ENCODE measurements at regions not wholly inside any gene's neighbourhood (a gene's known extent, or its start where the extent isn't known, plus 50 kb on each side); places are given as distances from the start of the nearest gene placed in this dataset.

DNA sequence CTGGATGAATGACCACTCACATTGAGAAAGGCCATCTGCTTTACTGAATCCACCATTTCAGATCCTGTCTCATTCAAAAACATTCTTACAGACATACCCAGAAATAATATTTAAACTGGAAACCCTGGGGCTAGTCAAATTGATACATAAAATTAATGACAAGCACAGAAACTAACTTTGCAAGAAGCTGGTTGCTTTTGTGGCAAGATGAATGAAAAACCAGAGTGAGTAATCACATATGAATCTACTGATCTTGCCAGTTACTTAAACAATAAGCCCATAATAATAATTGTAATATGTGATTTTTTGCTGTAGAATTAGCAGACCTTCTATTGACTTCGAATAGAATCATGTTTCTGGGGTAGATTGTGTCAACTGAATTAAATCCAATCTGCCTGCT, 235.1 kb downstream of the PPARGC1A start:
- no peak for DNase-seq

GRCh38 chr4:23648854-23649596, 240.8 kb downstream of the PPARGC1A start:
- DNase-seq = no peak

DNA sequence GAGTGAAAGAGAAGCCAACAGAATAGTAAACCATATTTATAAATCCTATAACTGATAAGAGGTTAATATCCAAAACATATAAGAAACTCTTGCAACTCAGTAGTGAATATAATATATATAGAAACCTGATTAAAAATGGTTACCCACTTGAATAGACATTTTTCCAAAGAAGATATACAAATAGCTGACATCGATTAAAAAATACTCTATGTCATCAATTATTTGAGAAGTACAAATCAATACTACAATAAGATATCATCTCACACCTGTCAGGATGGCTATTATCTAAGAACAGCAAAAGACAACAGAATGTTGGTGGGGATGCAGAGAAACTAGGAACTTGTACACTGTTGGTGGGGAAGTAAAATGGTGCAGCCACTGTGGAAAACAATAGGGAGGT, 254.4 kb downstream of the PPARGC1A start:
- DNase-seq = no peak

DNA sequence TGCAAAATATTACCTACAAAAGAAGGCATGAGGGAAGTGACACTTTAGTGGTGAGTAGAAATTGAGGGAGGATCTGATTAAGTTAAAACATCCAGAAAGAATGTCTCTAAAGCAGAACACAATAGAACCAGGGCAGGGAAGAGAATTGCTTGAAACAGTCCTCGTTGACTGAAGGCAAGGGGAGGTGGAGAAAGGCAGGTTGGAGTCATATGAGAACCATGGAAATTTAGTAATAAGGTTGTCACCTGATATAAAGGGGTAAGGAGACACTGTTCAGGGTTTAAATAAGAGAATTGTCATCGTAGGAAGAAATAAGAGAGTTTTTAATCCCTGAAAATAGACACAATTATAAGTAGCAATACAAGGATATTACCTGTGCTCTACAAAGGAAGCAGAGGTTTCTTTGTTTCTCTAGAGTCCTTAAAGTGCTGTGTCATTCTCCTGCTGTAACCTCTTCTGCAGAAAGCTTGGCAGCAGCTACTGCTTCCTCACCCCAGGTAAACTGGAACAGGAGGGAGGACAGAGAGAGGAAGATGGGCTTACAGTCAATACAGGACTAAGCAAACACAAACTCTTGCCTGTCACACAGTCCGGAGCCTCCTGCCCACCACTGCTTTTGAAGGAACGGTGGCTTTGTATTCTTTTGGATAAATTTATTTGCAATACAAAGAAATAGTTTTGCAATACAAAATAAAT, 258.4 kb downstream of the PPARGC1A start:
- DNase-seq = no peak

- no peak for DNase-seq
These were observed 259.7 kb downstream of the PPARGC1A start for GRCh38 chr4:23630110-23630509.

GRCh38 chr4:23629421-23629820, 260.4 kb downstream of the PPARGC1A start:
- DNase-seq = no peak

DNA sequence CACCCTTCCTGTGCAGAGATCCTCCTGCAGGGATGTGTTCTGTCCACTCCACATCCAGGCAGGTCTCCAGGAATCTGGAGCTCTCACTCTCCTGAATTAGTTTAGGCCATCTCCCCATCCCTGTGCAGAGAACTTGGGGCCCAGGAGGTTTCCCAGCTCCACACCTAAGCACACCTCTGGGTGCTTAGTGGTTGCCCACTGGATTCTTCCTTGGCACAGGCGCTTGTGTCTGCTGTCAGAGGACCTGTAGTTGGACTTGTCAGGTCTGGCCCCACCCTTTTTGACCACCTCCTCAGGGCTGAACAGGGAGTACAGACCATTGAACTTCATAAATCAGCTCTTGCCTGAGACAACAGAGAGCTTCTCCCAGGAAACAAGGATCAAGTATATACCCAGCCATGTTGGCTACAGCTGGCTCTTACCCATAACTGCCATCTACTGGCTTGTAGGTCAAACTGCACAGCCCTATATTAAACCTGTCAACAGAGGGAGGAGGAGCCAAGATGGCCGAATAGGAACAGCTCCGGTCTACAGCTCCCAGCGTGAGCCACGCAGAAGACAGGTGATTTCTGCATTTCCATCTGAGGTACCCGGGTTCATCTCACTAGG, 275.5 kb downstream of the PPARGC1A start:
- DNase-seq = no peak

DNA sequence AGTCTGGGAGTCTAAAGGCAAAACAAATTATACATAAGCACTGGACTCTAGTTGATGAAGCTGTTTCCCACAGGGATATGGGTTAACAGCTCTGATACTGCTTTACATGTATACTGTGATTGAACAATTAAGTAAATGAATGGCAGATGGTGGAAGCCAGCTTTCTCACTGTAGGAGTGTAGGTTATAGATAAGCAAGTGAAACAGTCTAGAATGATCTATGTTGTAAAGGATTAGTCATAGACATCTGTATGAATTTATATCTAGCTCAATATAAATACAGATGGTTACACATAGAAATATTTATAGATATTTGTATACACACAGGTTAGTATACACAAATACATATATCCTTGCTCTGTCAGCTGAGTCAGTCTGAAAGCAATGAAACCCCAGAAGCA, 276.1 kb downstream of the PPARGC1A start:
- no peak for DNase-seq

DNA sequence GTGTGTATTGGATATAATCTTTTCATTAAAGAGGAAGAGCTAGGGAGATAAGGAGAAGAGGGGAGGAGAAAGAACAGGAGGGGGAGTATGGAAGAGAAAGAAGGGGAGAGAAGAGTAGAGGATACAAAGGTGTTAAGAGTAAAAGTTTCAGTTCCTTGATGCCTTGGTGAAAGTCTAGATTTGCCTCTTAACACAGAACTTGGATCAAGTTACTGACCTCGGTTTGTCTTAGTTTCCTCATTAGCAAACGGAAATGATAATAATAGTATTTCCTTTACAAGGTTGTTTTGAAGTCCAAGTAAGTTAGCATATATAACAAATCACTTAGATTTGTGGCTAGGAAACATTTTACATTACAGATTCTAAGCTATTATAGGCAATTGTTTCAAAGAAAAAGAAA, 287.1 kb downstream of the PPARGC1A start:
- DNase-seq = no peak

DNA sequence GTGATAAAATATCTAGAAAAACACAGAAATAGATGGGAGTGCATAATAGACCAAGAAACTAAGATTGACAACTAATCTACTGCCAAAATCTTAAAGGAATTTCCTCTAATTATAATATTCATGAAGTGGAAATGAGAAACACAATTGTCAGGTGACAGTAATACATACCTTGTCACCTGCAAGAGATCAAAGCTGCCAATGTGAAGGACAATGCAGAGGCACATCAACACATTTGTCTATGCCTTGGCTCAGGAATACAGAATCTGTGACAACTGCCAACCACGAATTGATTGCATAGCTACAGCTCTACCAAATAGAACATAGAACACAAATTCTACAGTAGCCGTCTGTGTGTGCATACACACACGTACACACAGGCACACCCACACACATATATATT, 295.7 kb downstream of the PPARGC1A start:
- DNase-seq = no peak

GRCh38 chr4:23590431-23590830, 299.4 kb downstream of the PPARGC1A start:
- no peak for DNase-seq

DNA sequence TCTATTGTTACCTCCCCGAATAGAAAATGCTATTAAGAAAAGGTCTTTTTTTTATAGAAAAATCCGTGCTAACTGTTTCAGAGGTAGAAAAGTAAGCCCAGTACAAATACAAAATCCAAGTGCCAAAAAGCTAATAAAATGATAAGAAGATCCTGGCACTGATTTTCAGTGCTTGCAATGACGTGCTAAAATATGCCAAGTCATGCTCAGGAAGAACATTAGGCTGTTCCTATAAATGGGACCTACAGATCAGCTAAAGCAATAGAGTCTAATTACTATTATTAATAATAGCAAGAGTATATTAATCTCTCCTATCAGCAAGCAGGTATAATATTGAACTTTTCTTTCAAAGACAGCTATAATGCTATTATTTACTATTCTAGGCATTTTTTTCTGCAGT, 305.8 kb downstream of the PPARGC1A start:
- DNase-seq = no peak

- DNase-seq = no peak
These were observed 307.2 kb downstream of the PPARGC1A start for GRCh38 chr4:23582671-23583070.

DNA sequence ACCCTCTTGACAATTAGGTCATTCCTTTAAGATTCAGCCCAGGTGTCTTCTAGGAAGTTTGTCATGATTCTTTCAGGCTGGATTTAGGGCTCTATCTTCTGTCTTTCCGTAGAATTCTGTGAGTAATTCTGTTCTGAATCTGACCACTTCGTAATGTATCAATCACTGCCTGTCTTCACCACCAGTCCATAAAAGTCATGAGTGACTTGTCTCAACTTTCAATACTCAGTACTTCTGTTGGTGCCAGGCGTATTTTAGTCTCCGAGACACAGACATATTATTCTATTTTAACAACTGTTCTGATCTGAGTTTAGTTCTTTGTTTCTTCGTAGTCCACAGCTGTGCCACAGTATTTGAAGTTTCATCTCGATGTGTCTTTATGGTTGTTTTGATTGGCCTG, 310.7 kb downstream of the PPARGC1A start:
- no peak for DNase-seq

- DNase-seq = no peak
These were observed 312.4 kb downstream of the PPARGC1A start for GRCh38 chr4:23577398-23577797.

- DNase-seq = no peak
These were observed 317.5 kb downstream of the PPARGC1A start for GRCh38 chr4:23572382-23572781.

DNA sequence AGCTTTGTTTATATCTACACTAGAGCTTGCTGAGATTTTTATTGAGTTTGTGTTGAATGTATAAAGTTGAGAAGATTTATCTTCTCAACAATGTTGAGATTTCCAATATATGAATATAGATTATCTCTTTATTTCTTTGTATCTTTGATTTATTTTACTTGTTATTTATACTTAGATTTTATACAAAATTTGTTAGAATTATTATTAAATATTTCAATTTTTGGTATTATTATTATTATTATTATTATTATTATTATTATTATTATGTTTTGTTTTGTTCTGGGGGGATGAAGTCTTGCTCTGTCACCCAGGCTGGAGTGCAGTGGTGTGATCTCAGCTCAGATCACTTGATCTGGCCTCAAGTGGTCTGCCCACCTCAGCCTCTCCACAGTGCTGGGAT, 322.5 kb downstream of the PPARGC1A start:
- no peak for DNase-seq

DNA sequence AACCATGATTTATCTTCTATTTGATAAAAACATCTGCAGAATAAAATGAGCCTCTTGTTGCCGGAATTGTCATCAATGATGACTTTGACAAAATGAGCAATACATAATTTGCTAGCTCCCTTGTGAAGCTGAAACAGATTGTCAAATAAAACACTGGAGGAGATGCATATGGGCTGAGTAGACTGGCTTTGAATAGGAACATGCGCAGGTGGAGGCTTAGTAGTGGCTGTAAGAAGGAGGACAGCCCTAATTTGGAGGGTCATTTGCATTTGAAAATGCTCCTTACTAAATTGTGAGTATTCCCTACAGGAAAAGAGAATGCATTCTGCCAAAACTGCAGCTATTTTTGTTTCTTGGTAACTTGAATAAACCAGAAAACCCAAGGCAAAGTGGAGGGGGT, 329.1 kb downstream of the PPARGC1A start:
- no peak for DNase-seq

- DNase-seq = no peak
These were observed 331.7 kb downstream of the PPARGC1A start for GRCh38 chr4:23558101-23558500.

DNA sequence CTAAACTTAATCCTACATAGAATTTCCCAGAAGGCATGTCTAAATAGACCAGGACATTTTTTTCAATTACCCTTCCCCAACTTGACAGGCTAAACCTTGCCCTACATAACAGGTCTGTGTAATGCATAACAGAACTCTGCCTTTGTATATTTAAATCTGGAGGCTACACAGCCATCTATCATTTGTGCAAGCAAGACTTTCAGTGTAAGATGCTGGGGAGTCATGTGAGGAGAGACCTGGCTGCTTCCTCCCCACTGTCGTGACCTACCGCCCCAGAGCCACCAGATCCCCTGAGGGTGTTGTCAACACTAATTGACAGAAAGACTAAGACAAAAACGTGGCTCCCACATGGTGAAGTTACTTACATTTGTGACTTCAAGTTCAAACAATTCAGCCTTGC, 342.2 kb downstream of the PPARGC1A start:
- DNase-seq = no peak

GRCh38 chr4:23547096-23547495, 342.8 kb downstream of the PPARGC1A start:
- no peak for DNase-seq

DNA sequence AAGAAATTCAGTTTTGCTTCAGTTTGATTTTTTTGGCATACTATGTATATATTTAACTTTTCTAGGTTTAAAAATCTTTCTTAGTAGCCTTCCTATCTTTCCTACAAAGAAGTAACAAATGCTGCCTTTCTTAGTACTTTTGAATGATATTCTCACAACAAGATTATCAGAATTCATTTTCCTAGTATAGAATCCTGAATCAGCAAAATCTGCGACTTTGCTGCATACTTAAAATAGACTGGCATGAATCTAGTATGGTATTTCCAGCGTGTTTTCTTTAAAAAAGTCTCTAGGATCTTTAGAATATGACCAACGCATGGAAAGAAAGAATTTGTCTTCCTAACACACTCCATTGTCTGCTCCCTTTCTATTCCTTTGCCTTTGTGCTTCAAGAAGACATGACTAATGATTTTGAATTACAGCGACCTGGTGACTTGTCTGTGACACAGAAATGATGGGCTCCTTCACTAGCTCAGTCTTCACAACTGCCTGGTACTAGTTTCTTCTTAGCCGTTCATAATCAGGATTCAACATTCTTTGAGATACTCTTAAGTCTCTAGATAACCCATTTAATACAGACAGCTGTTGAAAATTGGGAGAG, 349.8 kb downstream of the PPARGC1A start:
- DNase-seq = no peak

- no peak for DNase-seq
These were observed 356.0 kb downstream of the PPARGC1A start for GRCh38 chr4:23533859-23534258.

DNA sequence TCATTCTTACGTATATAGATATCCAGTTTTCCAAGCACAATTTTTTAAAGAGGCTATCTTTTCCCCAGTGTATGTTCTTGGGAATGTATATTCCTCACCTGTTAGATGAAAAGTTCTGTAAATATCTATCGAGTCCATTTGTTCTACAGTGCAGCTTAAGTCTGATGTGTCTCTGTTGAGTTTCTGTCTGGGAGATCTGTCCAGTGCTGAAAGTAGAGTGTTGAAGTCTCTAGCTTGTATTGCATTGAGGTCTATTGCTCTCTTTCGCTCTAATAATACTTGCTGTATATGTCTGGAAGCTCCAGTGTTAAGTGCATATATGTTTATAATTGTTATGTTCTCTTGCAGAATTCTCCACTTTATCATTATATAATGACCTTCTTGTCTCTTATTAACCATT, 373.1 kb downstream of the PPARGC1A start:
- no peak for DNase-seq
